Activated CD4-positive, alpha-beta T cell treated with anti-CD3 and anti-CD28 coated beads, Interleukin-2, amount 50 U/mL, for 16 hours (primary cell): ENCODE measurements at regions not wholly inside any gene's neighbourhood (a gene's known extent, or its start where the extent isn't known, plus 50 kb on each side); places are given as distances from the start of the nearest gene placed in this dataset.
A peak's percentile ranks its signal among the peaks of the same experiment; 100 is the strongest.

Experiments used
- DNase-seq: peaks from one replicate; pipeline ENCODE4 v3.0.0-alpha.2; 2020

DNA sequence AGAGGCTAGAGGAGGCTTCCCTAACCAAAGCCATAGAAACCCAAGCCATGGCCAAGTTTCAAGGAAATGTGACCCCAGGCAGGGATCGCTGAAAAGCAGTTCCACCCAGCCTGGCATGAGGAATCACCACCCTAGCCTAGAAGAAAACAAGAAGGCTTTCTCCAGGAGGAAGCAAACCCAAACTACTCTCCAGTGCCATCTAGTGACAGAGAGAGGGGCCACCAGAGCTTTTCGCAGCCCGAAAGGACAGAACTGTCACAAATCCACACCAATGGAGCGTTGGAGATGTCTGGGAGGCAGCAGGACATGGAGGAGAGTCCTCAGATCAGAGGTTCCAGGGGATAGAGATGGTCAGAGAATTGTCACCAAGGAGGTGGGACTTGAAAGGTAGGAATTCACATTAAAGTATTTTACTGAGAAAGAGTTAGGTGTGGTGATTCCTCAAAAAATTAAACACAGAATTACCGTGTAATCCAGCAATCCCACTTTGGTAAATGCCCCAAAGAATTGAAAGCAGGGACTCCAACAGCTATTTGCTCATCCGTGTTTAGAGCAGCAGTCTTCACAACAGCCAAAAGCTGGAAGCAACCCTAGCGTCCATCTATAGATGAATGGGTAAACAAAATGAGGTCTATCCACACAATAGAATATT lies 67.3 kb upstream of the NUP50 start:
- DNase-seq: peak; percentile 60

DNA sequence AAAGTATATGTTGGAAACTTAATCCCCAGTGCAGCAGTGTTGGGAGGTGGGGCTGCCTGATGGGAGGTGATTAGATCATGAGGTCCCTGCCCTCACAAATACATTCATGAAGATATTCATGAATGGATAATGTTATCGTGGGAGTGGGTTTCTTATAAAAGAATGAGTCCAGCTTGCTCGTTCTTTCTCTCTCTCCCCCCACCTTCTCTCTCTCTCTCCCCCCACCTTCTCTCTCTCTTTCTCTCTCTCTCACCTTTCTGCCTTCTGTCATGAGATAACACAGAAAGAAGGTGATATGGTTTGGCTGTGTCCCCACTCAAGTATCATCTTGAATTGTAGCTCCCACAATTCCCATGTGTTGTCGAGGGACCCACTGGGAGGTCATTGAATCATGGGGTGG lies 66.7 kb upstream of the NUP50 start:
- DNase-seq: no peak

DNA sequence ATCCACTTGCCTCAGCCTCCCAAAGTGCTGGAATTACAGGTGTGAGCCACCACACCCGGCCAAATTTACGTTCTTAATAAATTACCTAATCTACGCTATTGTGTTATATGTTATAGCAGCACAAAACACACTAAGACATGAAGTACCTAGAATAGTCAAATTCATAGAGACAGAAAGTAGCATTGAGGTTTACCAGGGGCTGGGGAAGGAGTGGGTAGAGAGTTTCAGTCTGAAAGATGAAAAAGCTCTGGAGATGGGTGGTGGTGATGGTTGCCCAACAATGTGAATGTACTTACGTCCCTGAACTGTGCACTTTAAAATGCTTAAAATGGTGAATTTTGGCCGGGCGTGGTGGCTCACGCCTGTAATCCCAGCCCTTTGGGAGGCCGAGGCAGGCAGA lies 65.7 kb upstream of the NUP50 start:
- DNase-seq: no peak

- no peak for DNase-seq
Measured at GRCh38 chr22:45099961-45100360, 63.8 kb upstream of the NUP50 start.

DNA sequence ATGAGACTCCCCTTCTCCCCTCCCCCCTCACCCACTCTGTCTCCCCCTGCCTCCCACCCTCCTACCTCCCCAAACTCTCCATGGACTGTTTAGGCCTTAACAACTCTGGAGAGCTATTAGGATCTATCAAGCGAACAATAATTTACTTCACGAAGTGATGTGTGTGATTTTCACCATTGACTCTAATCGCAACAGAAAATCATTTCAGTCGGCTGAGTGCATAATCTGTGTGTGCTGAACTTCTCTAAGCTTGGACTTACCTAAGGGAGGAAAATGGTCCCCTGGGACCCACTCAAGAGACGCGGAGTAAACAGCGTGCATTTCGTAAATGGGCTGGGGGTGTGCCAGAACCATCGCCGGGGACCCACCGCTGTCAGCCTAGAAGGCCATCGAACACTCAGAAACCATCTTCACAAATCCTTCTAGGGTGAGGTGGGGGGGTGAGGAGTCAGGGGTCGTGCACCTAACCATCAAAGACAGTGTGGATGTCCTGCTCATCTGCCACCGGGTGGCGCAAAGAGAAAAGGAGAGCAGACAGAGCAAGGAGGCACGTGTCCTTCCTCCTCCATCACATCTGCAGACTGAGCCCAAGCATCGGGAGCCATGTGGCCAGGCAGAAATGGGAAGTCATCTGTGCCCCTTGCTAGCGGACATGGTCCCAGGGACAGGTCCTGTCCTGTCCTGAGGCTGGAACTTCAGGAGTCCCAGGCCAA lies 62.1 kb upstream of the NUP50 start:
- peak; percentile 19 for DNase-seq

- no peak for DNase-seq
Measured at GRCh38 chr22:45102896-45103420, 60.8 kb upstream of the NUP50 start.

GRCh38 chr22:45103756-45104155 lies 60.0 kb upstream of the NUP50 start:
- DNase-seq: no peak

GRCh38 chr22:45104313-45104712 lies 59.4 kb upstream of the NUP50 start:
- DNase-seq: no peak

DNA sequence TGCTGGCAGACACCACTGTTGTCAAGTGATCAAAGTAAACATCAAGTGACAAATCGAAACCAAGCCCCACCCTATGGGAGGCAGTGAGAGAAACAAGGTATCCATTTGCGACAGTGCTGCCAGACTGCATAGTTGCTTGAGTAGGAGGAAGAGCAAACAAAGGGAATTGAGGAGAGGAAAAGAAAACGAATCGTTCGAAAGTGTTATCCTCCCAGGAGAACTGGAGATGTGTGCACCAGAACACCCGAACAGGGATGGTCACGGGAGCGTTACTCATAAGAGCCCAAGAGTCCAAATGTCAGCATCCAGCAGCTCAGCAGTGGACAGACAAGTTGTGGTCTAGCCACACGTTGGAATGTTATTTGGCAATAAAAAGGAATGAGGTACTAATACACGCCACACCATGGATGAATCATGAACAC lies 58.4 kb upstream of the NUP50 start:
- no peak for DNase-seq

DNA sequence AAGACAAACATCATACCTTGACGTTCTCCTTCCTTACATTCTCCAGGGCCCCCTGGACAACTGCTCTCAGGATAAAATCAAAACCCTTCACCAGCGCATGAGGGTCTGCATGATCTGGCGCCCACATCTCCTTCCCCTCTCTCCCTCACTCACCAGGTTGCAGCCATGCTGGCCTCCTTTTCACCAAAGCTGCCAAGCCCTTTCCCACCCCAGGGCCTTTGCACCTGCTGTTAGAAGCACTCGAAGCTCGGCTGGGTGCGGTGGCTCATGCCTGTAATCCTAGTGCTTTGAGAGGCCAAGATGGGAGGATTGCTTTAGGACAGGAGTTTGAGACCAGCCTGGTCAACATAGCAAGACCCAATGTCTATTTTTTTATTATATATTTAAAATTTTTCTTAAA lies 56.1 kb upstream of the NUP50 start:
- no peak for DNase-seq

- no peak for DNase-seq
Measured at GRCh38 chr22:45112136-45112879, 51.4 kb upstream of the NUP50 start.
